ENCODE measurements at regions not wholly inside any gene's neighbourhood (a gene's known extent, or its start where the extent isn't known, plus 50 kb on each side); places are given as distances from the start of the nearest gene placed in this dataset.

- H3K4me3 ChIP-seq (ENCODE audit: low read length), result no peak overlapping the region
- intact Hi-C loops (cut with micrococcal nuclease), result no loop called here
- Mint-ChIP-seq H3K4me3 (no peak overlapping the region), H3K27ac (no peak overlapping the region), H3K36me3 (no peaks in the 10 kb centered on the region), H3K27me3 (no peaks in the 10 kb centered on the region), H3K4me1 (no peaks in the 10 kb centered on the region), H3K9me3 (peaks cover 0 to 16% (median 3%) of the 10 kb centered on the region in 11 donors)
- ChIA-PET POLR2A (no interaction called here), CTCF (no interaction called here)
- no peaks in the 10 kb centered on the region for H3K4me1 ChIP-seq (ENCODE audit: control insufficient read depth in 2 of 2, insufficient read depth in 2 of 2, low read length in 2 of 2)
- no peaks in the 10 kb centered on the region for H3K36me3 ChIP-seq (ENCODE audit: control insufficient read depth in 2 of 3, insufficient read depth in 3 of 3, low read length in 3 of 3)
- no peak overlapping the region for H3K27ac ChIP-seq (ENCODE audit: low read depth, low read length)
- no peak for DNase-seq
- no peaks in the 10 kb centered on the region for H3K27me3 ChIP-seq (ENCODE audit: control insufficient read depth in 2 of 2, insufficient read depth in 2 of 2, low read length in 2 of 2)
- ATAC-seq, result no peak
- H3K9me3 ChIP-seq (ENCODE audit: control insufficient read depth in 2 of 3, low read length in 3 of 3), result no peaks in the 10 kb centered on the region
Observed at GRCh38 chr4:137638934-137639333, 106.6 kb upstream of the PCDH18 start.

- no peaks in the 10 kb centered on the region for H3K4me1 ChIP-seq (ENCODE audit: control insufficient read depth in 2 of 2, insufficient read depth in 2 of 2, low read length in 2 of 2)
- ATAC-seq, result no peak
- H3K4me3 ChIP-seq (ENCODE audit: low read length), result no peak overlapping the region
- no peaks in the 10 kb centered on the region for H3K9me3 ChIP-seq (ENCODE audit: control insufficient read depth in 2 of 3, low read length in 3 of 3)
- POLR2A ChIA-PET, result no interaction called here
- no peak overlapping the region for H3K27ac ChIP-seq (ENCODE audit: low read depth, low read length)
- no peaks in the 10 kb centered on the region for H3K36me3 ChIP-seq (ENCODE audit: control insufficient read depth in 2 of 3, insufficient read depth in 3 of 3, low read length in 3 of 3)
- H3K27me3 ChIP-seq (ENCODE audit: control insufficient read depth in 2 of 2, insufficient read depth in 2 of 2, low read length in 2 of 2), result no peaks in the 10 kb centered on the region
- no peaks in the 10 kb centered on the region for H3K27me3 Mint-ChIP-seq
- H3K9me3 Mint-ChIP-seq, result peaks cover 0 to 10% (median 2%) of the 10 kb centered on the region in 11 donors
- no peak overlapping the region for H3K27ac Mint-ChIP-seq
- no peaks in the 10 kb centered on the region for H3K36me3 Mint-ChIP-seq
- CTCF ChIA-PET, result no interaction called here
- intact Hi-C loops (cut with micrococcal nuclease), result no loop called here
- no peak for DNase-seq
- no peaks in the 10 kb centered on the region for H3K4me1 Mint-ChIP-seq
- H3K4me3 Mint-ChIP-seq, result no peak overlapping the region
Observed at GRCh38 chr4:137635601-137636000, 103.3 kb upstream of the PCDH18 start.

- H3K4me1 Mint-ChIP-seq, result no peaks in the 10 kb centered on the region
- H3K27me3 ChIP-seq (ENCODE audit: control insufficient read depth in 2 of 2, insufficient read depth in 2 of 2, low read length in 2 of 2), result no peaks in the 10 kb centered on the region
- no peak overlapping the region for H3K4me3 Mint-ChIP-seq
- H3K36me3 Mint-ChIP-seq, result no peaks in the 10 kb centered on the region
- no peaks in the 10 kb centered on the region for H3K36me3 ChIP-seq (ENCODE audit: control insufficient read depth in 2 of 3, insufficient read depth in 3 of 3, low read length in 3 of 3)
- H3K27ac ChIP-seq (ENCODE audit: low read depth, low read length), result no peak overlapping the region
- peaks cover 0 to 10% (median 2%) of the 10 kb centered on the region in 11 donors for H3K9me3 Mint-ChIP-seq
- H3K9me3 ChIP-seq (ENCODE audit: control insufficient read depth in 2 of 3, low read length in 3 of 3), result no peaks in the 10 kb centered on the region
- H3K27me3 Mint-ChIP-seq, result no peaks in the 10 kb centered on the region
- intact Hi-C loops (cut with micrococcal nuclease), result no loop called here
- no peak overlapping the region for H3K27ac Mint-ChIP-seq
- no peak for ATAC-seq
- ChIA-PET POLR2A (no interaction called here), CTCF (no interaction called here)
- DNase-seq, result no peak
- H3K4me3 ChIP-seq (ENCODE audit: low read length), result no peak overlapping the region
- H3K4me1 ChIP-seq (ENCODE audit: control insufficient read depth in 2 of 2, insufficient read depth in 2 of 2, low read length in 2 of 2), result no peaks in the 10 kb centered on the region
Observed at GRCh38 chr4:137635108-137635507, 102.8 kb upstream of the PCDH18 start.

GRCh38 chr4:137632842-137633241 lies 100.5 kb upstream of the PCDH18 start:
- Histone ChIP-seq H3K27ac (ENCODE audit: low read depth, low read length) (no peak overlapping the region), H3K9me3 (ENCODE audit: control insufficient read depth in 2 of 3, low read length in 3 of 3) (no peaks in the 10 kb centered on the region), H3K4me3 (ENCODE audit: low read length) (no peak overlapping the region), H3K4me1 (ENCODE audit: control insufficient read depth in 2 of 2, insufficient read depth in 2 of 2, low read length in 2 of 2) (no peaks in the 10 kb centered on the region), H3K36me3 (ENCODE audit: control insufficient read depth in 2 of 3, insufficient read depth in 3 of 3, low read length in 3 of 3) (no peaks in the 10 kb centered on the region), H3K27me3 (ENCODE audit: control insufficient read depth in 2 of 2, insufficient read depth in 2 of 2, low read length in 2 of 2) (no peaks in the 10 kb centered on the region)
- Mint-ChIP-seq H3K27me3 (no peaks in the 10 kb centered on the region), H3K27ac (no peak overlapping the region), H3K4me3 (no peak overlapping the region), H3K9me3 (peaks cover 0 to 10% (median 4%) of the 10 kb centered on the region in 11 donors), H3K36me3 (no peaks in the 10 kb centered on the region), H3K4me1 (no peaks in the 10 kb centered on the region)
- intact Hi-C loops (cut with micrococcal nuclease), result no loop called here
- ChIA-PET POLR2A (no interaction called here), CTCF (no interaction called here)
- ATAC-seq (no peak), DNase-seq (no peak)

- POLR2A ChIA-PET, result no interaction called here
- no peaks in the 10 kb centered on the region for H3K27me3 ChIP-seq (ENCODE audit: control insufficient read depth in 2 of 2, insufficient read depth in 2 of 2, low read length in 2 of 2)
- H3K36me3 Mint-ChIP-seq, result no peaks in the 10 kb centered on the region
- H3K9me3 ChIP-seq (ENCODE audit: control insufficient read depth in 2 of 3, low read length in 3 of 3), result no peaks in the 10 kb centered on the region
- peaks cover 0 to 10% (median 4%) of the 10 kb centered on the region in 11 donors for H3K9me3 Mint-ChIP-seq
- CTCF ChIA-PET, result no interaction called here
- no peaks in the 10 kb centered on the region for H3K4me1 Mint-ChIP-seq
- no peak overlapping the region for H3K27ac ChIP-seq (ENCODE audit: low read depth, low read length)
- DNase-seq, result no peak
- no peaks in the 10 kb centered on the region for H3K4me1 ChIP-seq (ENCODE audit: control insufficient read depth in 2 of 2, insufficient read depth in 2 of 2, low read length in 2 of 2)
- intact Hi-C loops (cut with micrococcal nuclease), result no loop called here
- no peaks in the 10 kb centered on the region for H3K36me3 ChIP-seq (ENCODE audit: control insufficient read depth in 2 of 3, insufficient read depth in 3 of 3, low read length in 3 of 3)
- H3K27ac Mint-ChIP-seq, result no peak overlapping the region
- no peak overlapping the region for H3K4me3 ChIP-seq (ENCODE audit: low read length)
- no peak for ATAC-seq
- H3K4me3 Mint-ChIP-seq, result no peak overlapping the region
- H3K27me3 Mint-ChIP-seq, result no peaks in the 10 kb centered on the region
Observed at GRCh38 chr4:137631605-137632004, 99.3 kb upstream of the PCDH18 start.

- Histone ChIP-seq H3K4me3 (ENCODE audit: low read length) (no peak overlapping the region), H3K4me1 (ENCODE audit: control insufficient read depth in 2 of 2, insufficient read depth in 2 of 2, low read length in 2 of 2) (no peaks in the 10 kb centered on the region), H3K27ac (ENCODE audit: low read depth, low read length) (no peak overlapping the region), H3K9me3 (ENCODE audit: control insufficient read depth in 2 of 3, low read length in 3 of 3) (no peaks in the 10 kb centered on the region), H3K27me3 (ENCODE audit: control insufficient read depth in 2 of 2, insufficient read depth in 2 of 2, low read length in 2 of 2) (no peaks in the 10 kb centered on the region), H3K36me3 (ENCODE audit: control insufficient read depth in 2 of 3, insufficient read depth in 3 of 3, low read length in 3 of 3) (no peaks in the 10 kb centered on the region)
- Mint-ChIP-seq H3K36me3 (no peaks in the 10 kb centered on the region), H3K4me1 (no peaks in the 10 kb centered on the region), H3K9me3 (peaks cover 0 to 7% (median 3%) of the 10 kb centered on the region in 11 donors), H3K4me3 (no peak overlapping the region), H3K27me3 (no peaks in the 10 kb centered on the region), H3K27ac (no peak overlapping the region)
- ChIA-PET CTCF (no interaction called here), POLR2A (no interaction called here)
- DNase-seq, result no peak
- intact Hi-C loops (cut with micrococcal nuclease), result no loop called here
- no peak for ATAC-seq
Observed at GRCh38 chr4:137630252-137630651, 98.0 kb upstream of the PCDH18 start.

GRCh38 chr4:137627739-137628460 lies 95.6 kb upstream of the PCDH18 start:
- Histone ChIP-seq H3K27me3 (ENCODE audit: control insufficient read depth in 2 of 2, insufficient read depth in 2 of 2, low read length in 2 of 2) (no peaks in the 10 kb centered on the region), H3K36me3 (ENCODE audit: control insufficient read depth in 2 of 3, insufficient read depth in 3 of 3, low read length in 3 of 3) (no peaks in the 10 kb centered on the region), H3K27ac (ENCODE audit: low read depth, low read length) (no peak overlapping the region), H3K4me1 (ENCODE audit: control insufficient read depth in 2 of 2, insufficient read depth in 2 of 2, low read length in 2 of 2) (no peaks in the 10 kb centered on the region), H3K4me3 (ENCODE audit: low read length) (no peak overlapping the region), H3K9me3 (ENCODE audit: control insufficient read depth in 2 of 3, low read length in 3 of 3) (no peaks in the 10 kb centered on the region)
- ChIA-PET CTCF (no interaction called here), POLR2A (no interaction called here)
- Mint-ChIP-seq H3K9me3 (peaks cover 0 to 5% (median 3%) of the 10 kb centered on the region in 11 donors), H3K27me3 (no peaks in the 10 kb centered on the region), H3K36me3 (no peaks in the 10 kb centered on the region), H3K4me3 (no peak overlapping the region), H3K4me1 (no peaks in the 10 kb centered on the region), H3K27ac (no peak overlapping the region)
- DNase-seq (no peak), ATAC-seq (no peak)
- intact Hi-C loops (cut with micrococcal nuclease), result no loop called here
